ENCODE measurements at regions not wholly inside any gene's neighbourhood (a gene's known extent, or its start where the extent isn't known, plus 50 kb on each side); places are given as distances from the start of the nearest gene placed in this dataset.
"Not testable (repeated sequence)": the region's sequence is repeated elsewhere in the genome, so short reads cannot be mapped to it uniquely, and the experiment has no call there.

DNA sequence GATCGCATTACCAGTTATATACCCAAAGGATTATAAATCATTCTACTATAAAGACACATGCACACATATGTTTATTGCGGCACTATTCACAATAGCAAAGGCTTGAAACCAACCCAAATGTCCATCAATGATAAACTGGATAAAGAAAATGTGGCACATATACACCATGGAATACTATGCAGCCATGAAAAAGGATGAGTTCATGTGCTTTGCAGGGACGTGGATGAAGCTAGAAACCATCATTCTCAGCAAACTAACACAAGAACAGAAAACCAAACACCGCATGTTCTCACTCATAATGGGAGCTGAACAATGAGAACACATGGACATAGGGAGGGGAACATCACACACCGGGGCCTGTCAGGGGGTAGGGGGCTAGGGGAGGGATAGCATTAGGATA is 495.8 kb downstream of the AACS start:
- H3K27me3 ChIP-seq (ENCODE audit: control insufficient read depth in 2 of 2, insufficient read depth in 2 of 2, low read length in 2 of 2); H3K9ac ChIP-seq (ENCODE audit: low read depth in 1 of 2, low read length in 2 of 2); H3K9me3 ChIP-seq (ENCODE audit: control insufficient read depth in 2 of 2, low read length in 2 of 2); H3K4me3 ChIP-seq (ENCODE audit: low read length in 2 of 2); H3K36me3 ChIP-seq (ENCODE audit: control insufficient read depth in 2 of 2, insufficient read depth in 2 of 2, low read length in 2 of 2); H3K27ac ChIP-seq (ENCODE audit: low read depth in 2 of 2, low read length in 2 of 2); H3K4me1 ChIP-seq (ENCODE audit: control insufficient read depth in 2 of 2, insufficient read depth in 2 of 2, low read length in 2 of 2): not testable (repeated sequence)

GRCh38 chr12:125564753-125565152 is 499.5 kb downstream of the AACS start:
- no peaks in the 10 kb centered on the region for H3K27me3 ChIP-seq (ENCODE audit: control insufficient read depth in 2 of 2, insufficient read depth in 2 of 2, low read length in 2 of 2)
- no peaks in the 10 kb centered on the region for H3K9me3 ChIP-seq (ENCODE audit: control insufficient read depth in 2 of 2, low read length in 2 of 2)
- no peak overlapping the region for H3K27ac ChIP-seq (ENCODE audit: low read depth in 2 of 2, low read length in 2 of 2)
- H3K4me3 ChIP-seq (ENCODE audit: low read length in 2 of 2): no peak overlapping the region
- no peaks in the 10 kb centered on the region for H3K4me1 ChIP-seq (ENCODE audit: control insufficient read depth in 2 of 2, insufficient read depth in 2 of 2, low read length in 2 of 2)
- no peak overlapping the region for H3K9ac ChIP-seq (ENCODE audit: low read depth in 1 of 2, low read length in 2 of 2)
- no peaks in the 10 kb centered on the region for H3K36me3 ChIP-seq (ENCODE audit: control insufficient read depth in 2 of 2, insufficient read depth in 2 of 2, low read length in 2 of 2)

DNA sequence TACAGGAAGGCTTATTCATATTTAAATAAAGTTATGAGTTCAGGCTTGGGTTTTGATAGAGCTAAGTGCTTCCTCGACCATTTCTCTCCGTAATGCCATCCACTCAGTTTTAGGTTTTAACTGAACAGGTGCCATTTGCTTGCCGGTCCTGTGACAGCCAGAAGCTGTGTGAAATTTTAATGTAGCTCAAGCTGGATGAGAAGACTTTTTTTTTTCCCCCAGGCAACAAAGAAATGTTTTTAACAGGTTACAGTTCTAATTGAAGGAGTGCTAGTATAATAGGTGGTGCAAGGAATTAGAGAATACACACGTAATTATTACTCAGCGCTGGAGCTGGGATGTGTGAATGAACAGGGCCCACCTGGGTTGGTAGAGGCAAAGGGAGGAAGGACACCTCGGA is 502.3 kb downstream of the AACS start:
- Histone ChIP-seq H3K27ac (ENCODE audit: low read depth in 2 of 2, low read length in 2 of 2) (no peak overlapping the region), H3K27me3 (ENCODE audit: control insufficient read depth in 2 of 2, insufficient read depth in 2 of 2, low read length in 2 of 2) (no peaks in the 10 kb centered on the region), H3K9ac (ENCODE audit: low read depth in 1 of 2, low read length in 2 of 2) (no peak overlapping the region), H3K36me3 (ENCODE audit: control insufficient read depth in 2 of 2, insufficient read depth in 2 of 2, low read length in 2 of 2) (no peaks in the 10 kb centered on the region), H3K4me1 (ENCODE audit: control insufficient read depth in 2 of 2, insufficient read depth in 2 of 2, low read length in 2 of 2) (no peaks in the 10 kb centered on the region), H3K4me3 (ENCODE audit: low read length in 2 of 2) (no peak overlapping the region), H3K9me3 (ENCODE audit: control insufficient read depth in 2 of 2, low read length in 2 of 2) (no peaks in the 10 kb centered on the region)

GRCh38 chr12:125568306-125568705 is 503.1 kb downstream of the AACS start:
- H3K27ac ChIP-seq (ENCODE audit: low read depth in 2 of 2, low read length in 2 of 2): no peak overlapping the region
- no peaks in the 10 kb centered on the region for H3K4me1 ChIP-seq (ENCODE audit: control insufficient read depth in 2 of 2, insufficient read depth in 2 of 2, low read length in 2 of 2)
- H3K9me3 ChIP-seq (ENCODE audit: control insufficient read depth in 2 of 2, low read length in 2 of 2): no peaks in the 10 kb centered on the region
- no peaks in the 10 kb centered on the region for H3K27me3 ChIP-seq (ENCODE audit: control insufficient read depth in 2 of 2, insufficient read depth in 2 of 2, low read length in 2 of 2)
- H3K36me3 ChIP-seq (ENCODE audit: control insufficient read depth in 2 of 2, insufficient read depth in 2 of 2, low read length in 2 of 2): no peaks in the 10 kb centered on the region
- no peak overlapping the region for H3K9ac ChIP-seq (ENCODE audit: low read depth in 1 of 2, low read length in 2 of 2)
- H3K4me3 ChIP-seq (ENCODE audit: low read length in 2 of 2): no peak overlapping the region

GRCh38 chr12:125573271-125573670 is 508.0 kb downstream of the AACS start:
- no peak overlapping the region for H3K9ac ChIP-seq (ENCODE audit: low read depth in 1 of 2, low read length in 2 of 2)
- no peaks in the 10 kb centered on the region for H3K4me1 ChIP-seq (ENCODE audit: control insufficient read depth in 2 of 2, insufficient read depth in 2 of 2, low read length in 2 of 2)
- no peak overlapping the region for H3K27ac ChIP-seq (ENCODE audit: low read depth in 2 of 2, low read length in 2 of 2)
- H3K36me3 ChIP-seq (ENCODE audit: control insufficient read depth in 2 of 2, insufficient read depth in 2 of 2, low read length in 2 of 2): no peaks in the 10 kb centered on the region
- no peak overlapping the region for H3K4me3 ChIP-seq (ENCODE audit: low read length in 2 of 2)
- no peaks in the 10 kb centered on the region for H3K27me3 ChIP-seq (ENCODE audit: control insufficient read depth in 2 of 2, insufficient read depth in 2 of 2, low read length in 2 of 2)
- H3K9me3 ChIP-seq (ENCODE audit: control insufficient read depth in 2 of 2, low read length in 2 of 2): no peaks in the 10 kb centered on the region

GRCh38 chr12:125577334-125577733 is 512.1 kb downstream of the AACS start:
- no peaks in the 10 kb centered on the region for H3K9me3 ChIP-seq (ENCODE audit: control insufficient read depth in 2 of 2, low read length in 2 of 2)
- H3K36me3 ChIP-seq (ENCODE audit: control insufficient read depth in 2 of 2, insufficient read depth in 2 of 2, low read length in 2 of 2): no peaks in the 10 kb centered on the region
- no peaks in the 10 kb centered on the region for H3K4me1 ChIP-seq (ENCODE audit: control insufficient read depth in 2 of 2, insufficient read depth in 2 of 2, low read length in 2 of 2)
- no peak overlapping the region for H3K27ac ChIP-seq (ENCODE audit: low read depth in 2 of 2, low read length in 2 of 2)
- H3K27me3 ChIP-seq (ENCODE audit: control insufficient read depth in 2 of 2, insufficient read depth in 2 of 2, low read length in 2 of 2): no peaks in the 10 kb centered on the region
- no peak overlapping the region for H3K4me3 ChIP-seq (ENCODE audit: low read length in 2 of 2)
- H3K9ac ChIP-seq (ENCODE audit: low read depth in 1 of 2, low read length in 2 of 2): no peak overlapping the region

DNA sequence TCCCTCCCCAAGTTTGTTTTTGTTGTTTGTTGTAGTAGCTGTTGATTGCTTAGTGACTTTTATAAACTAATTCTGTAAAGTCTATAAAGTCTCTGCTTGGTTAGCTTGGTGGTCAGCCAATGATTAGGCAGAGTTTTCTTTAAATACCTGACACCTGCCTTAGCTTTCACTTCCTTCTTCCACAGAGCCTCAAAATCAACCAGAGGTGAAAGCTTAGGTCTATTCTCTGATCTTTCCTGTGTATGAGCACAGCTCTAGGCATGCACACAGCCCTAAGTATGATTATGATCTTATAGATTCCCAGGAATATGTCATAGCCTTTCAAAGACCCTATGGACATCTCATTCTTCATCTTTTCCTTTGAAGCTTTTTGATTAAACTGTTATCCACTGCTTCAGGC is 514.7 kb downstream of the AACS start:
- Histone ChIP-seq H3K9me3 (ENCODE audit: control insufficient read depth in 2 of 2, low read length in 2 of 2) (no peaks in the 10 kb centered on the region), H3K4me3 (ENCODE audit: low read length in 2 of 2) (no peak overlapping the region), H3K27ac (ENCODE audit: low read depth in 2 of 2, low read length in 2 of 2) (no peak overlapping the region), H3K27me3 (ENCODE audit: control insufficient read depth in 2 of 2, insufficient read depth in 2 of 2, low read length in 2 of 2) (no peaks in the 10 kb centered on the region), H3K36me3 (ENCODE audit: control insufficient read depth in 2 of 2, insufficient read depth in 2 of 2, low read length in 2 of 2) (no peaks in the 10 kb centered on the region), H3K4me1 (ENCODE audit: control insufficient read depth in 2 of 2, insufficient read depth in 2 of 2, low read length in 2 of 2) (no peaks in the 10 kb centered on the region), H3K9ac (ENCODE audit: low read depth in 1 of 2, low read length in 2 of 2) (no peak overlapping the region)

GRCh38 chr12:125583071-125583470 is 517.8 kb downstream of the AACS start:
- Histone ChIP-seq H3K9me3 (ENCODE audit: control insufficient read depth in 2 of 2, low read length in 2 of 2) (no peaks in the 10 kb centered on the region), H3K9ac (ENCODE audit: low read depth in 1 of 2, low read length in 2 of 2) (no peak overlapping the region), H3K27me3 (ENCODE audit: control insufficient read depth in 2 of 2, insufficient read depth in 2 of 2, low read length in 2 of 2) (no peaks in the 10 kb centered on the region), H3K27ac (ENCODE audit: low read depth in 2 of 2, low read length in 2 of 2) (no peak overlapping the region), H3K36me3 (ENCODE audit: control insufficient read depth in 2 of 2, insufficient read depth in 2 of 2, low read length in 2 of 2) (no peaks in the 10 kb centered on the region), H3K4me3 (ENCODE audit: low read length in 2 of 2) (no peak overlapping the region), H3K4me1 (ENCODE audit: control insufficient read depth in 2 of 2, insufficient read depth in 2 of 2, low read length in 2 of 2) (no peaks in the 10 kb centered on the region)

- no peak overlapping the region for H3K9ac ChIP-seq (ENCODE audit: low read depth in 1 of 2, low read length in 2 of 2)
- H3K27me3 ChIP-seq (ENCODE audit: control insufficient read depth in 2 of 2, insufficient read depth in 2 of 2, low read length in 2 of 2): no peaks in the 10 kb centered on the region
- no peaks in the 10 kb centered on the region for H3K36me3 ChIP-seq (ENCODE audit: control insufficient read depth in 2 of 2, insufficient read depth in 2 of 2, low read length in 2 of 2)
- no peaks in the 10 kb centered on the region for H3K4me1 ChIP-seq (ENCODE audit: control insufficient read depth in 2 of 2, insufficient read depth in 2 of 2, low read length in 2 of 2)
- no peak overlapping the region for H3K27ac ChIP-seq (ENCODE audit: low read depth in 2 of 2, low read length in 2 of 2)
- no peak overlapping the region for H3K4me3 ChIP-seq (ENCODE audit: low read length in 2 of 2)
- H3K9me3 ChIP-seq (ENCODE audit: control insufficient read depth in 2 of 2, low read length in 2 of 2): no peaks in the 10 kb centered on the region
These were observed 521.2 kb downstream of the AACS start for GRCh38 chr12:125586441-125586840.

DNA sequence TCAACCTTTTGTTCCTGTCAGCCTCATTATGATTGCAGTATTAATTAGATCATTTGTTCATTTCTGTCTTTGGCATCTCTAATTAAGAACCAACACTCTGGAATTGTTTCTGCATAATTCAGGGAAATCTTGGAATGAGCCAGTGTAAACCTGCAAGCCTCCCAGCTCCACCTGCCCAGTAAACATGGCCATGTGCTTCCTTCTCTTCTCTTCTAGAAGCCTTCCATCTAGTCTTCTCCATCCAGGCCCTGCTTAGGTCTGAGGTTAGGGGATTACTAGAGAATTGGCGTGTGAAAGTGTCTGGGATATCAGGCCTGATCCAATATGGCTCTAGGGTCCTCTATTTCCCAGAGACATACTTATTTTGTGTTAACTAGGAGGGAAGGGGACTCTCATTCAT is 528.0 kb downstream of the AACS start:
- Histone ChIP-seq H3K27me3 (ENCODE audit: control insufficient read depth in 2 of 2, insufficient read depth in 2 of 2, low read length in 2 of 2) (no peaks in the 10 kb centered on the region), H3K9ac (ENCODE audit: low read depth in 1 of 2, low read length in 2 of 2) (no peak overlapping the region), H3K27ac (ENCODE audit: low read depth in 2 of 2, low read length in 2 of 2) (no peak overlapping the region), H3K9me3 (ENCODE audit: control insufficient read depth in 2 of 2, low read length in 2 of 2) (no peaks in the 10 kb centered on the region), H3K4me3 (ENCODE audit: low read length in 2 of 2) (no peak overlapping the region), H3K36me3 (ENCODE audit: control insufficient read depth in 2 of 2, insufficient read depth in 2 of 2, low read length in 2 of 2) (no peaks in the 10 kb centered on the region), H3K4me1 (ENCODE audit: control insufficient read depth in 2 of 2, insufficient read depth in 2 of 2, low read length in 2 of 2) (no peaks in the 10 kb centered on the region)

- H3K9ac ChIP-seq (ENCODE audit: low read depth in 1 of 2, low read length in 2 of 2): no peak overlapping the region
- no peaks in the 10 kb centered on the region for H3K4me1 ChIP-seq (ENCODE audit: control insufficient read depth in 2 of 2, insufficient read depth in 2 of 2, low read length in 2 of 2)
- no peak overlapping the region for H3K4me3 ChIP-seq (ENCODE audit: low read length in 2 of 2)
- H3K27ac ChIP-seq (ENCODE audit: low read depth in 2 of 2, low read length in 2 of 2): no peak overlapping the region
- no peaks in the 10 kb centered on the region for H3K9me3 ChIP-seq (ENCODE audit: control insufficient read depth in 2 of 2, low read length in 2 of 2)
- H3K36me3 ChIP-seq (ENCODE audit: control insufficient read depth in 2 of 2, insufficient read depth in 2 of 2, low read length in 2 of 2): no peaks in the 10 kb centered on the region
- H3K27me3 ChIP-seq (ENCODE audit: control insufficient read depth in 2 of 2, insufficient read depth in 2 of 2, low read length in 2 of 2): no peaks in the 10 kb centered on the region
These were observed 539.7 kb downstream of the AACS start for GRCh38 chr12:125604976-125605375.
